OCI-LY3 (cell line): ENCODE measurements at regions not wholly inside any gene's neighbourhood (a gene's known extent, or its start where the extent isn't known, plus 50 kb on each side); places are given as distances from the start of the nearest gene placed in this dataset.

Experiments
- EZH2phosphoT487 ChIP-seq: fragments of 200-600 bp; shearing (Covaris generic); IDR thresholded peaks from 2 replicates; pipeline ENCODE4 v1.6.1; 2018; ENCODE audit warnings: antibody characterized with exemption, mixed run types, low read depth
- TF ChIP-seq, protein P1 (sequence below): fragments of 200-600, 300-600 bp; sonication (generic); IDR thresholded peaks from 2 replicates; pipeline ENCODE4 v1.5.1; 2014; ENCODE audit warnings: antibody characterized with exemption, low read length, low read depth

DNA sequence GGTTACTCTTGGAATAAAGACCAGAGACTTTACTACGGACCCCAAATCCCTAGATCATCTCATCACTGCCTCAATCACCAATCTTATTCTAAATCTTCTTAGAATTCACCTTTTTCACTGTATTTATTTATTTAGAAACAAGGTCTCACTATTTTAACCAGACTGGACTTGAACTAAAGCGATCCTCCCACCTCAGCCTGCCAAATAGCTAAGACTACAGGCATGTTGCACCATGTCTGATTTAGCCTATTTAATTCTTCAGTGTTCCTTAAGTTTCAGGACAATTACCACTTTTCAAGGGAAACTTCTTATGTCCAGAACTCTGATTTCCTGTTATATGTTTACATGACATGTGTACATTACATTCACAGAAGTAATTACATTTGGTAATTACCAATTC lies 238.0 kb upstream of the COL8A1 start:
- TF ChIP-seq, protein P1, sequence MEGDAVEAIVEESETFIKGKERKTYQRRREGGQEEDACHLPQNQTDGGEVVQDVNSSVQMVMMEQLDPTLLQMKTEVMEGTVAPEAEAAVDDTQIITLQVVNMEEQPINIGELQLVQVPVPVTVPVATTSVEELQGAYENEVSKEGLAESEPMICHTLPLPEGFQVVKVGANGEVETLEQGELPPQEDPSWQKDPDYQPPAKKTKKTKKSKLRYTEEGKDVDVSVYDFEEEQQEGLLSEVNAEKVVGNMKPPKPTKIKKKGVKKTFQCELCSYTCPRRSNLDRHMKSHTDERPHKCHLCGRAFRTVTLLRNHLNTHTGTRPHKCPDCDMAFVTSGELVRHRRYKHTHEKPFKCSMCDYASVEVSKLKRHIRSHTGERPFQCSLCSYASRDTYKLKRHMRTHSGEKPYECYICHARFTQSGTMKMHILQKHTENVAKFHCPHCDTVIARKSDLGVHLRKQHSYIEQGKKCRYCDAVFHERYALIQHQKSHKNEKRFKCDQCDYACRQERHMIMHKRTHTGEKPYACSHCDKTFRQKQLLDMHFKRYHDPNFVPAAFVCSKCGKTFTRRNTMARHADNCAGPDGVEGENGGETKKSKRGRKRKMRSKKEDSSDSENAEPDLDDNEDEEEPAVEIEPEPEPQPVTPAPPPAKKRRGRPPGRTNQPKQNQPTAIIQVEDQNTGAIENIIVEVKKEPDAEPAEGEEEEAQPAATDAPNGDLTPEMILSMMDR: no peak
- TF ChIP-seq EZH2phosphoT487: no peak
